Fibroblast of skin of left biceps (primary cell): ENCODE measurements at regions not wholly inside any gene's neighbourhood (a gene's known extent, or its start where the extent isn't known, plus 50 kb on each side); places are given as distances from the start of the nearest gene placed in this dataset.

ENCODE experiments used
- DNase-seq, 2 experiments: peaks; one replicate each; pipeline ENCODE4 v3.0.0-alpha.2; 2013; ENCODE audit warnings: low read depth in 2 of 2

- no peak for DNase-seq
These were observed 51.8 kb upstream of the ANKRD34C start for GRCh38 chr15:79230766-79231165.

DNA sequence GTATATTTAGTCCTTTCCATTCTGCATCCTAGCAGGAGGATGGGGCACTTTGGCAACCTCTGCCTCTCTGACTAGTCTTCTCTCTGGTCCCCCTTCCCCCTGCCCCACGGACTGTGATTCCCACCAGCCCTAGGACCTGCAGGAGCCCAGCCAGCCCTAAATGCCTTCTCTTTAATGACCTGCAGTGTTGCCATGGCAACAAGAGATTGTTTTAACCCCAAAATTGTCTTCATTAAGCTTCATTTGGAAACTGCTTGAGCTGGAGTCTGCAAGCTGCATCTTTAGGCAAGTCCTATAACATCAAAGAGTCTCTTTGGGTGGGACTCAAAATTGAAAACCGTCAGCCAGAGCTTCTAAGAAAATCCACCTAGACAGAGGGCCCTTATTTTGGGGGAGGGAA lies 59.7 kb upstream of the ANKRD34C start:
- no peak for DNase-seq

GRCh38 chr15:79221696-79222095 lies 60.8 kb upstream of the ANKRD34C start:
- no peak for DNase-seq

DNA sequence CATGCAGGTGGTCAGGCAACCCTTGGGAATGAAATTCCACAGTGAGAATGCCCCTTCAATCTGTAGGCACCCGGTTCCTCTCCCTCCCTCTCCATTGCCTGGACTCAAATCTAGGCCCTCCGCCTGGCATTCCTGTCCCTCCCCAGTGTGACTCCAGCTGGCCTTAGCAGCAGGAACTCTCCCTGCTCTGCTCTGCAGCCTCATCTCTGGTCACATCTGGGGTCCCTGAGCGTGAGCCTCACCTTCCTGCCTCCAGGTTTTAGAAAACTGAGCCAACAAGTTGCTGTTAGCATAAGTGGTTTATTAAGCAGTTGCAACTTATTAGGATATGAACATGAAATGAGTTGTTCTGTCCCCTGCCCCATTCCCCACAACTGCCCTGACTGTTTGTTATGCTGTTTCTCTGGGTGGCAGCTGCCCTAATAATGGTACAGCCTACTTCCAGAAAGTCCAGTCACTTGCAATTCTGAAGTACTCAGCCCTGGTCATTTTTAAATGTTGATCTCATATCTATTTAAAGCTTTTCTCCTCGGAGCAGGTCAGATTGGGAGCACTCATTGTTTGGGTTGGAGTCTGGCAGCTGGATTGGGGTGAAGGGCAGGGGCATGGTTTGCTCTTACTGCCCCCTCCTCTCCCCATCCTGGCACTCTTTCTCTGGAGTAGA lies 63.0 kb upstream of the ANKRD34C start:
- DNase-seq = no peak

DNA sequence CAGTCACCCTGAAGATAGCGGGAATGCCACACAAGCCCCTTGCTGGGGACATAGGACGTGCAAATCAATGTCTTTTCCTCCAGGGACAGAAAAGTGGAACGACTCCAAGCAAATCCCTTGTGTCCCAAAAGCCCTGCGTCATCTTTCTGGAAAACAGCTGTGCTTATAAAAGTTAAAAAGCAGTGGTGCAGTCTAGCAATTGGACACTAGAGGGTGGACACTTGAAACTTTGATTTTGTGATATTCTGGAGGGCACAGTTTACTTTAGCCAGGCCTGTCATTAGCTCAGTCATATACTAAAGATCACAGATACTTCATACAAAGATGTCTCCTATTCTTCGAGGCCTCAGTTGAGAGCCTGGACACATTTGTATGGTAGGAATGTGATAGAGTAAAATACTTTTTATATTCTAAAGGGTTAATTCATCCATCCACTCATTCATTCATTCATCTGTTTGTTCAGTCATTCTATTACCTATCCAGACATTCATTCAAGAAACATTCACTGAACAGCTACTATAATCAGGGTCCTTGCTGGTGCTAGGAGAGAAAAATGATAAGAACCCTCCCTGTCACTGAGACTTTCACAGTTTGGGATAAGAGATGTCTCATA lies 63.8 kb upstream of the ANKRD34C start:
- DNase-seq = no peak

GRCh38 chr15:79213650-79214049 lies 68.9 kb upstream of the ANKRD34C start:
- DNase-seq = no peak

DNA sequence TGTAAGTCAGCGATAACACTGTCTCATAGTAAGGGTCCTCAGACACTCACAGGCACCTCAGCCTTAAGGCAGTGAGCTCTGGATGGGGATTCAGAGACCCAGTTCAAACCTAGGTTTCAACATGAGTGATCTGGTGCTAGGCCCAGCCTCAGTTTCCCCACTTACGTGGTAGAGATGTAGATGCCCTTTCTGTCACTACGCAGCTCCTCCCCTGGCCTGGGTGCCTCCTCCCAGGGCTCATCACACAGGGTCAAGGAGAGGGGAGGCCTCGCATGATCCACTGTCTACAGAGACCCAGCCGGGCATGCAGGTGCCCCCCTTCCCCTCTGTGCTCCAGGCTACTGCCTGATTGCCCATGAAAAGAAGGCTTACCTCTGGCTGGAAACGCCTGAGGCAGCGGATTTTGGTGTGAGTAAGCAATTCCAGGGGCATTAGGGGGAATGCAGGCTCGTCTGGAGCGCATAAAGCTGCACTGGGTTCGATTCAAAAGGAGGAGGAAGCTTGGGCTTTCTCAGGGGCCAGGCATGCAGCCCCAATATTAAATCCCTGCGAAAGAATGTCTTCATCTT lies 69.8 kb upstream of the ANKRD34C start:
- DNase-seq = no peak

DNA sequence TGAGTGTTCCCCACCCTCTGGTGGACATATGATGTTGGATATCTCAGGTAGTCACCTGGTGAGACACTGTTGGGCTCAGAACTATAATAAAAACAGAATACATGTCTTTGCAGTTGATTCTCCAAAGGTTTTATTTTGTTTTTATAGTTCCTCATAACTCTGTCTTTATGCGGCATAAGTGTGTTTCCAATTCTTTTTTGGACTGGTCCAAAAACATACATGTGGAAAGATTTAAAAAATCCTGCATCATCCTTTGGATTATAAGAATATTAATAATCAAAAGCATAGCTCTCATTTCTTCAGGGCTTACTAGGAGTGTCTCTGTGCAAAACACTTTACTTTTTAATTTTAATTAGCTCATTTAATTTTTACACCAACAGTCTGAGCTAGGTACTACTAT lies 71.0 kb upstream of the ANKRD34C start:
- DNase-seq = no peak

DNA sequence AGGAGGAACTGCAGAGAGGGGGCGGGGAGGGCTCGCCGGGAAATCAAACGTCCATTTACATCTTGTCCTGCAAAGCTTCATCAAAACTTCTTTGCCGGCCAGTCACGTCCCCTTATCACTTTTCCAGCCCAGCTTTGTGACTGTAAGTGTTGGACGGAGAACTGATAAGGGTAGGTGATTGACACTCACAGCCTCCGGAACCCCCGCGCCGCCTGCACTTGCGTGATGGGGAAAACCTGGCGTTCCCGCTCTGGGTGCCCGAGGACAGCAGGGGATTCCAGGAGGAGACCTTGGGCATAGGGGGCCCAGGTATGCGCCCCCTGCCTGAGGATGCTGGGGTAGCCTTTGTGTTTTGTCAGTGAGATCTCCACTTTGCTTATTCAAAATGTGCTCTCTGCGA lies 72.8 kb upstream of the ANKRD34C start:
- no peak for DNase-seq

DNA sequence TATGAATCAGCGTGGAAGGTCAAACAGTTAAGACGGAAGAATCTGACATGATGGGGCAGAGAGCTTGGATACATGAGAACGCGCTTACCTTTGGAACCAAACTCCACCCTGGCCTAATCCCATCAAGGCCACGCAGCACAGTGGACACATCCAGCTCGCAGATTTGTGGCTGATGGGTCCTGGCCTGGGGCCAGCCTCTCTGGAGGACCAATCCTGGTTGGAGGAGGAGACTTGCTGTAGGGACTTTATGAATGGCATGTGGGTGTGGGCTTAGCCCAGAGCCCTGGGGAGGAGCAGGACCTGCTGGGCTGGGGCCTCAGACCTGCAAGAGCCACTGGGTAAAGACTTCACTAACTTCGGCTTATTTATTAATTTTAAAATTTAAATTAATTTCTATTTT lies 73.4 kb upstream of the ANKRD34C start:
- DNase-seq = no peak

GRCh38 chr15:79208179-79208578 lies 74.3 kb upstream of the ANKRD34C start:
- DNase-seq = no peak

DNA sequence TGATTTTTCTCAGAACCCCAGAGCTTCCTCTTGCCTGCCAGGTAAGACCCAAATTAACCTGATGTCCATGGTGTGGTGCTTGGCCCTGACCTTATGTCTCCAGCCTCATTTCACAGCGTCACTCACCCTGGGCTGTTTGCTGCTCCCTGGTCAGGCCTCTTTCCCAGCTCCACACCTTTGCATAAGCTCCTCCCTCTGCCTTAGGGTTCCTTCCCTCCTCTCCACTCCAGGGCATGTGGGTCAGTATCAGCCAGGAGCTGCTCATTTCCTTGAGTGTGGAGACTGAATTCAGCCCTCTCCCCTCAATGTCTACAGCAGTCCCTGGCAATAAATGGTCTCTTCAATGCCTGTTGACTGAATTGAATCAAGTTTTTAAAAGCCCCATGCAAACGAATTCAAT lies 75.6 kb upstream of the ANKRD34C start:
- DNase-seq = no peak

DNA sequence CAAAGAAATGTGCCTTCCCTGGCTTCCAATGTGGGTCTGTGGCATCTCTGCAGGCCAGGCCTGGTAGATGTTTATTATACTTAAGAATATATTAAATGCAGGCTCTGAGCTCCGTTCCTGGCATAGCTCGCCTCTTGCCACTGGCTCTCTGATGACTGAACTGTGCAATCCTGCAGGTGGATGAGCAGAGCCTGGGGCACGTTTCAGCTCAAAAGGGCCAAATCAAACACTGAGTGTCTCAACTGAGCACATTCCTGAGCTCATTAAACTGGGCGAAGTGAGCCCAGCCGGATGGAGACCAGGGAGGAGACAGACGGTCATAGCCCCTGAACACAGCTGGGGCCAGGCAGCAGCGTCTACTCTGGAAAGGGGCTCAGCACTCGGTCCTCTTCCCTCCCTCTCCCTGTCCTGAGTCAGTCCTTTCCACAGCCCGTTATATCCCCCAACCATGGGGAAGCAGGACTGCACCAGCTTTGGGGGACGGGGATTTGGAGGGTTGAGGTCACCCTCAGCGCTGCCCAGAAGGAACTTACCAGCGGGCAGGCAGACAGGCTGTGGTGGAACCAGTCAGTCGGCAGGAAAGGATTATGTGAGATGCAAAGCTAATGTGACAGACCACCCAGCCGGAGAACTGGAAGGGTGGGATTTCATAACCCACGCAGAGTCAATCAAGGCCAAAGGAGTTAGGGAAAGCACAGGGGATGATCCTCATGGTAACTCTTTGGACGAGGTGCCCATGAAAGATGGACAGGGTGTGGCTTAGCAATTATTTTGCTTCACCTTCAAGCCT lies 77.4 kb upstream of the ANKRD34C start:
- no peak for DNase-seq

- DNase-seq = no peak
These were observed 84.1 kb upstream of the ANKRD34C start for GRCh38 chr15:79198461-79198860.

- DNase-seq = no peak
These were observed 85.2 kb upstream of the ANKRD34C start for GRCh38 chr15:79197285-79197684.

- no peak for DNase-seq
These were observed 86.7 kb upstream of the ANKRD34C start for GRCh38 chr15:79195802-79196201.

GRCh38 chr15:79195239-79195638 lies 87.3 kb upstream of the ANKRD34C start:
- DNase-seq = no peak

- DNase-seq = no peak
These were observed 88.1 kb upstream of the ANKRD34C start for GRCh38 chr15:79194386-79194785.

DNA sequence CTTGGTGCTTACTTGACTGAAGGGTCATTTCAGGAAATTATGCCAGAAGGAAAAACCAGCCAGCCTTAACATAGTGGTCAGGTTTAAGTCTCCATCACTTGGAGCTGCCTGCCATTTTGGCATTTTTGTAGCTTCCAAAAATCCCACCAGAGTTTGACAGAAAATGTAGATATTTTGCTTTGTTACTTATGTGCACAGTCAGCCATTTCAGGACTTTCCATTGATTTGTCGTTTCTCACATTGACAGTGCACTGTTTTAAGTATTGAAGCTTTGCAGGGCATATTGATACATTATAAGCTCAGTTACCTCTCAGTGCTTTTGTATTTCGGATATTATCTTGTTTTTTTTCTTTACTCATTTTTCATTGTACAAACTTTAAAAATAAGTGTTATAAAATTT lies 89.0 kb upstream of the ANKRD34C start:
- no peak for DNase-seq

DNA sequence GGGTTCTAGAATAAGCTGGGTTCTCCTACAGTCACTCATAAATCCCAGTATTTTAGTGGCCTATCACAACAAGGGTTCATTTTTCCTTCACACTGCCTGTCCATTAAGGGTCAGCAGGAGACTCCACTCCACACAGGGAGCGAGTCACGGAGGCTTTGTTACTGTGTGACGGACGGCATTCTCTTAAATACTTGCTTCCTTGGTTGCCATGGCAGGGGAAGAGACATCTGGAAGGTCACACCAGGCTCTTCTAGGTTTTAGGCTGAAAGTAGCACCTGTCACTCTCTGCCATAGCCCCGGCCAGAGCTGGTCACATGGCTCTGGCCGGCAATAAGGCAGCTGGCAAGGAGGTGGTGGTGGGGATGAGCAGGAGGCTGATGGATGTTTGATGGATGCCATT lies 89.4 kb upstream of the ANKRD34C start:
- DNase-seq = no peak

DNA sequence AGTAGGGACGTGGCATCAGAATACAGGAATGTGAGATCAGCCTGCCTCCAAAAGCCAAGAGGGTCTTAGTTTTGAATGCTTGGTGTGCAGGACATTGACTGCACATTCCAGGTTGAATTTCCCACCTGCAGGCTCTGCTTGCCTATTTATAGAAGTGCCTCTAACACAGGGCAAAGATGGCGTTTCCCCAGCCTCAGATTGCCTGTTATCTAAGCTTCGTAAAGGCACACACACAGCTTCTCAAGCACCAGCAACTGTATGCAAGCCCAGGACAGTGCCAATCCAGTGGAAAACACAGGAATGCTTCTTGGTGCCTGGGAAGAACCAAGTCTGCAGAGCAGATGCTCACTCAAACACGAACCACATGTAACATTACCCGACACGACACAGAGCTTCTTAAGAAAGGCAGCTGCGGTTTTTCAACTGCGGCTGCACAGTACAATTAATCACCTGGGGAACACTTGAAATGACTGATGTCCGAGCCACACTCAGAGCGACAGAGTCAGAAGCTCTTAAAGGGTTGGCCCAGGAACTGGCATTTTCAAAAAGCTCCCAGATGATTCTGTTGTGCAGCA lies 90.0 kb upstream of the ANKRD34C start:
- DNase-seq = peak; percentile 14 to 15

DNA sequence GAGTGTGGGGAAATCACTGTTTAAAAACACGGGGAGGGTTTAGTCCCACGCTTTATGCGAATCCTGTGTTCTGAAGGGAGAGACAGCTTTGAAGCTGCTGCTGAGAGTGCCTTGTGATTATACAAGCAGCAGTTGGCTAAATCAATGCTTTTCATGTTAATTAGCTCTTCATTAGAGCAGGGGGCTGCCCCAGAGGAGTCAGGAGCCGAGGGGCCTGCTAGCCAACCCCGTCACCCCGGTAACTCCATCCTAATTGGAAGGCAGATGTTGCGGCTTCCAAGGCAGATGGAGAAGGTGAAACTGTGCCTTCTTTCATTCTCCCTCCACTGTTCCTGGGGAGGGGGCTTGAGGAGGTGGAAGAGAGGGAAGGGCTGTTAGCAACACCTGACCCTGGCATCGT lies 92.4 kb upstream of the ANKRD34C start:
- DNase-seq = no peak
